Pulmonary artery endothelial cell (primary cell): ENCODE measurements at regions not wholly inside any gene's neighbourhood (a gene's known extent, or its start where the extent isn't known, plus 50 kb on each side); places are given as distances from the start of the nearest gene placed in this dataset.

ENCODE experiments used
- DNase-seq: peaks from one replicate; pipeline ENCODE4 v3.0.0-alpha.2; 2011; ENCODE audit warnings: low read depth, low spot score

DNA sequence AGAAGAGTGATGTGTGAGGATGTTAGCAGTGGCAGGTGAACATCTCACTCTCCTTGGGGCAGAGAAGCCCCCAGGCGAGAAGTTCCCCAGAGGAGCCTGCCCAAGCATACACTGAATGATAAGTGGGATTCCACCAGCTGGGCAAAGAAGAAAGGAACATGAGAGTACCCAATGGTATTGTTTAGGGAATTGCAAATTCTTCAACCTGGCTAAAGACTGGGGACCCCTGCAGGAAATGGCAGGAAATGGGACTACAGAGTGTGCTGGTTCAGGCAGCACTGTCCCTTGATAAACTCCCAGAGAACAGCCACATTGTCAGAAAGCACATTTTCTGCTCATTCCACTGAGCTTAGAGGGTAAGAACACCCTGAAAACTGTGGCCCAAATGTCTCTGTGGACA is 121.3 kb downstream of the RPS29 start:
- no peak for DNase-seq

DNA sequence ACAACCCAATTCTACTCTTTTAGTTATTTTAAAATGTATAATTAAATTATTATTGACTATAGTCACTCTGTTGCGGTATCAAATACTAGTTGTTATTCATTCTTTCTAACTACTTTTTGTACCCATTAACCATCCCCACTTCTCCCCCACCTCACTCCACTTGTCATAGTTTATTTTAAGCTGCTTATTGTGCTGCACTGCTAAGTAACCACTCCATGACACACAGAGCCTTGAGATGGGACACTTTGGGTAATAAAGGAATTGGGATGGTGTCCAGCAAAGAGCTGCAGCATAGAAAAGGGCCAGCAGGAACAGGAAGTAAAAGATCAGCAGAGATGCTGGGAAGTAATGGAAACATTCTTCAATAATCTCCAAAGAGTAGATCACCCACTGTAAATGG is 123.0 kb downstream of the RPS29 start:
- DNase-seq: no peak

DNA sequence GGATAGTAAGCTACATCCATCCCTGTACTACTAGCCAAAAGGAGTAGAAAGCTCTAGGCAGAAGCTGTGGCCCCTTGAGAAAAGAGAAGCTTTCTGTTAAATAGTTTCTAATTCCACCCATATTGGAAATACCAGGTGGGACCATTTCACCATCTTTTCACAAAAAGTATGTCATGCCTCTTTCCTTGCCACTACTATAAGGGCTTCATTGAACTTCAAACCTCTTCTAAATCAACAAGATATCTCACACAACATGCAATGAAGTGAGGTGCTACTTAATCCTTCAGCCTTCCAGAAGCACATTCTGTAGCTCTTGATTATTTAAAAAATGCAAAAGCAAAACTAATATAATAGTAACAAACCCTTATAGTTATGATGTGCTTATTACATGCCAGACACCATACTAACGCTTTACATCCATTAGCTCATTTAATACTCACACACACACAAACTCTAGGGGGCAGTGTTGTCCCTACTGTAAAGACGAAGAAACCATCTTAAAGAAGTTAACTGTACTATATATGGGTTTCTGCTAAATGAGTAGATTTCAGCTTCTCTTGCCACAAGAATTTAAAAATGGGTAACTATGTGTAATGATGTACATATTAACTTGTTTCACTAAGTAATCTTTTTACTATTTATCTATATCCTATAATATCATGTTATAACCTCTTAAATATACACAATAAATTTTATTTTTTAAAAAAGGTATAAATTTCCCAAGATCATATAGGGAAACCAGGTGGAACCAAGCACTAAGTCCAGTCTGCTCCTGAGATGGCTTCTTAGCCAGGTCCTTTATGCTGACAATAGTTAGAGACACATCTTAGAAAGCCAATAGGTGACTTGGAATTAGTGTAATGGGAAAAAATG is 124.4 kb downstream of the RPS29 start:
- DNase-seq: peak; percentile 35

DNA sequence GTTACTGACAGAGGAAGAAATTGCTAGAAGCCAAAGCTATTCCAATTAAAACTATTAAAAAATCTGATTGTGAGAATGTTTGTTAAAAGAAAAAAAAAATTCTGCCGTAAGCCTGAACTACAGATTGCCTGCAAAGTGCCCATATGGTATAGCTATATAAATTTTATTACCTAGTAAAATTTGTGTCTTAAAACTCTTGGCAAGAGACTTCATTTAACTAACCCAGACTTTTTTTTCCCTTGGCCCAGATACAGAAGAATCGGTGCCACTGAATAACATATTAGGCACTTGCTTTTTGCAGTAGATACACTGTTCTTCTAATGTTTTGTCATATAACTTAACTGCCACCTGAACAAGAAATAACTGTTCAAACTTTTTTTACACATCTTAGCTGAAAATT is 125.5 kb downstream of the RPS29 start:
- DNase-seq: no peak

DNA sequence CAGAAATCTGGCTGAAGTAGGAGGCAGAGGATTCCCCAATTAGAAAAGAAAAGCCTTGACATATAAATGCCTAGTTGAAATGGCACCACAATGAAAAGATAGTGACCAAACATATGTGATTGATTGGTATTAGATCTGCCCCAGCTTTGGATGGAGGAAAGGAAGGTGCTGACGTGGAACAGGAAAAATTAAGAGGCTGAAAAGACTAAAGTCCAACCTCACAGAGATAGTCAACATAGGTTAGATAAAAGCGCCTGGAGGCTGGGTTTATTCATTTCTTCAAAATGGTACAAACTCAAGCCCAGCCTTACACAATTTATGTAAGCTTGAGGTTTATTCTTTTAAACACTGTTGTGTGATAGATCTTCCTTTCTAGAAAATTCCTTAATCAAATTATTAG is 129.6 kb downstream of the RPS29 start:
- no peak for DNase-seq

DNA sequence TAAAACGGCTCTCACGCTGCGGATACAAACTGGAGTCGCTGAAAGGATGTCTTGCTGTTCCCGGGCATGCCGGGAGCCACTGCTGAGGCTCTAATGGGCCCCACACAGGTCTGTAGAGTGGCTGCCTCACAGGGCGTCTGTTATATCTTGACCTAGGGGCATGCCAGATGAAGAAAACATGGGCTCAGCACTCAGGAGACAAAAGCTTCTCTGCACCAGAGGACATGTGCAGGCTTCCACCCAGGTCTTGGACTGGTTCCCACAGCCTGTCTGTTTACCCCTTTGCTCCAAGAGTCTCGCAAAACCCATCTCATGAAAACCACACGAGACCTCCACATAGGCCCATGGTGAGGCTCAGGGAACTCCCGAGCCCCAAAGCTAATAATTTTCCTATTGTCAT is 134.2 kb downstream of the RPS29 start:
- DNase-seq: no peak

DNA sequence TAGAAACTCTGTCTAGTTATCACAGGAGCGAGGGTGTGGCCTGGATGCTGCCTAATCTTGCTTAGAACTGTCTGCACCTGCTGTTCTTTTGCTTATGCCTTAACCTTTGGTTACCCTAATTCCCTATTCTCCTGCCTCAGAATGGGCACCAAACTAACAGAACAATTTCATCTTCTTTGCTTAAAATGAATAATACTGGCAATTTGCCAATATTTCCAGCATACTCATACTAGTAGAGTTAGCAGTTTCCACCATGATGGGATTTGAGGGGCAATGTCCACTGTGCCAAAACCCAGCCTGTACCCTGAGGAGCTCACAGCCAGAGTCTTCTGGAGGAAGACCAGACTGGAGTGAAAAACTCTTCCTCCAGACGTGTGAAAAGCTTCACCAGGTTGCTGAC is 136.4 kb downstream of the RPS29 start:
- no peak for DNase-seq

DNA sequence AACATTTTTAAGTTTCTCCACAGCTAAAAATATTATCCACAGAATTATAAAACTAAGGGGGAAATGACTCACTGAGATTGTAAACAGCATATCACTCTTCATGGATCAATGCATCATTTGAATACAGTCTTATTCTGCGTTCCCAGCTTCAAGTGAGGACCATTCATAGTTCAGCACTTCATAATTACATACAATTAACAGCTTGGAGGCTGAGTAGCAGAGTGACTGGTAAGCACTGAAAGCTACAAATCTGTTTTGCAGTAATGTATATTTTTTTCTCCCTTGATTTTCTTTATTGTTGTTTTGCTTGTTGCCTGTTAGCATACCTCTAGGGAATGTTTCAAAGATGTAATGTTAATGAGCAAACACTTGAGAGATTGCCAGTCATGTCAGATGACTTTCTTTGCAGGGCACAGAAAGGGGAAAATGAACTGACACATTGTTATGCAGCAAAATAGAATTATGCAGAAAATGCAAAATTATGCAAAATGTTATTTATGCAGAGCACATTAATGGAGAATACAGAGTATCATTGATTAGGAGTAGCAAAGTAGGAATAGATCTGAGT is 138.6 kb downstream of the RPS29 start:
- DNase-seq: no peak

DNA sequence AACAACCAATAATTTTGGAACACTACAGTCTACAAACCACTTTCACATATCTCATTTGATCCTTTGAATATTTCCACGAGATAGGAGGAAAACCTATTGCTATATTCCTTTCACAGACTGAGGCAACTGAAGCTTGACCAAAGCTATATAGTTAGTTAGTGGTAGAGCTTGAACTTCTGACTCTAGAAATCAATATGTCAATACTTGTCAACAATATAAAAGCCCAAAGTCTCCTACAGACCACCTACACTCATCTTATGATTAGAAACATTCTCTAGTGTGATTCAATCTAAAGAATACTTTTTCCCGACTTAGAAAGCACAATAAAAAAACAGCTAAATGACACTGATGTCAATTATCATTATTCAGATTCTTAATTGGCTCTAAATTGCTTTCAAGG is 139.4 kb downstream of the RPS29 start:
- no peak for DNase-seq

DNA sequence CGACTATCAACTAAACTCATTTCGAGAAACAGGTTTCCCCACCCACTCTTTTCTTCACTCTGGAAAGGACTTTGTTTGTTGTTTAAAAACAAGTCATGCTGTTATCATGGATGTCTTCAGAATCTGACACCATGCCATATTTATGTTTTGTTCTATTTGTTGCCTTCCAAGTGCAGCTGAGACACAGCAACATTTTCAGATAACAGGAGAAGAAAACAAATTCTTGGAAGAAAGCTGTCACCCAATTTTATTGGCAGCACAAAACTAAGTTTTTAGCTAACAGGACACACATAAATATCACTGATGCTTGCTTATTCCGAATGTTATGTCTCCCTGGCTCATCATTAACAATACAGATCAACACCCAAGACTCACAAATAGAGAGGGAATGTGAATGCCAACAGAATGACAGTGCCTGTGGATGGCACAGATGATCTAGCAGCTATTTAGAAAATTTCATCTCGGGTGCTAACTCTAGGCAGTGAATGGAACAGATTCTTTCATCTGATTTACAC is 147.9 kb downstream of the RPS29 start:
- DNase-seq: no peak

DNA sequence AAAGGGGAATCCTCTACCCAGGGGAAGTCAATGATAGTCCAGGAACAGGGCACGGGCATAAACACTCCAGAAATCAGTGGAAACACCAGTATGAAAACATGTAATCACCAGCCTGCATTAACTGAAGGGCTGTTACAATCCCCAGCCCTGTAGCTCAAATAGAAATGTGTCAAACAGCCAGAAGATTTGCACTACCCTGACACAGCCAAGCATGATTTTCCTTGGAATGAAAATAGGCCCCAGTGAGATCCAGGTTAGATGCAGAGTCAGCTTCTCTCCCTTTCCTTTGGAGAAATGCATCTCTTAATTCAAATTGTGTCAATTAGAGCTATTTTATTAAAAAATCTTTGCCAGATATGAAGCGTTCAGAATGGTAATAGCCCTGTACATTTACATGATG is 158.1 kb downstream of the RPS29 start:
- no peak for DNase-seq

DNA sequence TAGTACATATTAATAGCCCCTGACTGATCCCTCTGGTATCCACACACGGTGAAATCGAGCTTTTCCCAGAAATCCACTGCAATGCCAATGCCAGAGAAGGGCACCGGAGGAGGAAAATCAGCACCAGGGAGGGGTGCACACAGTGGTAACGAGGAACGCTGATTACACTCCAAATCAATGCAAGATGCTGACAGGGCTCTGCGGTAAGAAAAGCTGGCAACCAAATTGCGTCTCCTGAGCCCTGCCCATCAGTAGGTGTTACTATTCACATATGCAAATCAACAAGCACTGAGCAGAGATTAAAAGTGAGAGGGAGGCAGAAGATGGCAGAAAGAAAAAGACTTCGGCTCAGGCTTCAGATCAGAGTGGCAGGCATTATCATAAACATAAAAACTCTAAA is 159.1 kb downstream of the RPS29 start:
- no peak for DNase-seq

DNA sequence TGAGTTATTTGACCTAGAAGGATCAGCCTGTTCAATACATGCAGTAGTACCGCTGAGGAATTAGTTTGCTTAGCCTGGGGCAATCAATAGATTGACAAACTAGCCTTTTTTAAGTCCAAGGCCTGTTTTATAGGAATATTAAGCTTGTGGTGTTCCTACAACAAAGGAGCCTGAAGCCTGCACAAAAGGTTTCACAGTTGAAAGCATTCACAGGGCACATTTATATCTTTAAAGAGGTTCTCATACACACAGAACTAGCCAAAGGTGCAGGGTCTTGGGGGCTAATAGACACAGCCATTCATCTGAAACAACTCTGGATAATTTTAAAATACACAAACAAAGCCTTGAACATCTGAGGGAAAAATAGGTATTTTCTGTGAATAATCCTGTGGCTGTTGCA is 160.3 kb downstream of the RPS29 start:
- no peak for DNase-seq

DNA sequence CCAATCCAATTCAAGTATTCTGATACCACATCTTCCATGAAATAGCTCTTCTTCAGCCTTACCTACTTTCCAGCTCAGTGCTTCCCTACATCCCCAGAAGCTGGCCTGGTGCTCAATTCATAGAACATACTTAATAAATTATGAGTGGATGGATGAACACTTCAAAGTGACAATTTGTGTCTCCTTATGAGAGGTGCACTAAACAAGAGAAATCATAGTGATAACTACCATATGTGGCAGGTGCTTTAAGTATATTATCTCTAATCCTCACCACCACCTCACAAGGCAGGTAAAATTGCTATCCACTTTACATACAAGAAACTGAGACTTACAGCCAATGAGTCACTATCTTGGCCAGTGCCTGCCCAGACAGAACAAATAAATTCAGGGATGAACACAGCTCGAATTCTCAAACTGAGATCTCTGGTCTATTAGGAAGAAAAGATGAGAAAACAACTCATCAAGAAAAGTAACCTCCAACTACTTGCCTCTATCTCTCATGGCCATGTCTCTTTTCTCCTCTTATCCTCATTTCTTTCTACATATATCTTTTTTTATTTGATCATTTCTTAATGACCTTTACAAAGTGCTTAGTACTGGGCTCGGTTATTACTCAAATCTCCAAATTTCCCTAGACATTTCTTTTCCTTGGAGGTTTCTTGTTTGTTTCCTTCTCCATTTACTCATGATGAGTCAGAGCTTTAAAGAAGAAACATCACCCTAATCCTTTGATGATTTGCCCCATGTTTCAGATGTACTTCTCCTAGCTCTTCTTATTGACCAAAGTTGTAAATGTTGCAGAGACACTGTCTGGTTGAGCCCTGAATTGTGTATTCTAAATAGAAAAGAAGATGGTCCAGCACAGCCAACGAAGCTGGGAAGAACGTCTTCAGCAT is 161.5 kb downstream of the RPS29 start:
- no peak for DNase-seq

DNA sequence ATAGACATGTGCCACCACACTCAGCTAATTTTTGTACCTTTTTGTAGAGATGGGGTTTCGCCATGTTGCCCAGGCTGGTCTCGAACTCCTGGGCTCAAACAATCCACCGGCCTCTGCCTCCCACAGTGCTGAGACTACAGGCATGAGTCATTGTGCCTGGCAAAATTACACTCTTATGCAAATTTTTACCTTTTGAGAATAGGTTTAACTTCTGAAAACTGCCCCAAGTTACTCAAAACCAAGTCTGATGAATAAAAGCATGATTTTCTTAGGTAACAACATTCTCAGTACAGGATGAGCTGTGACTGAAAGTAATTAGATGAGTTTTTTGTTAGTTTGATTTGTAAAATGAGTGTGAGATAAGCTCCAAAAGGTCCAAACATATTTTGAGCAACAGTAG is 166.0 kb downstream of the RPS29 start:
- no peak for DNase-seq

DNA sequence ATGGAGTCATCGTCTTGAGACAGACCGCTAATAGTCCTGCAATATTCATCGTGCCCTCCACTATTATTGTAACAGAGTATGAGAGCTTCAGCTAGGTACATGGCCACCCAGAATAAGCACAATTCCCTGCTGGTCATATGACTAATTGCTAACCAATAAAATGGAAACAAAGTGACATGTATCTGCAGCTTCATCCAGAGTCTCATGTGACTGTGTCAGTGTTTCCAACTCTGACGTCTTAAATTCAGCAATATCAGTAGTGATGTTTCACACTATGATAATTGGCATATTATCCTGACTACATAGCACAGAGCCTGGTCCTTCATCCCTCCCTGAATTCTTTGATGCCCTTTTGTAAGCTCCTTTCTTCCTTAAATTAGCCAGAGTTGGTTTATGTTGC is 167.4 kb downstream of the RPS29 start:
- no peak for DNase-seq

DNA sequence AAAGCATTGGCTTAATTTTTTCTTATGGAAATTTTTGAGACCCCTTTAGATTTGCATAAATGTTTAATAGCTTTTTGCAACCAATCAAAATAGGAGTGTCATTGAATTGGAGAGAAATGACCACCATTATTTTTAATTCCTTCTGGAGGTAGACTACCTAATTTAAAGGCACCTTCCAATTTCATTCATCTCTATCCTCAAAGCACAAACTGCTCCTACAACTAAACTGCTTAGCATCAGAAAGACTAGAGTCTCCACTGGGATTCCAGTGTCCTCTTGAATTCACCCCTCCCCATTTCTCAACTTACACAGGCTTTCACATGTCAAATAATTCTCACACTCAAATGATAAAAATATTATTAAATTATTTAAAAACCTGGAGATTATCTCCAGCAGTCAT is 168.4 kb downstream of the RPS29 start:
- no peak for DNase-seq

DNA sequence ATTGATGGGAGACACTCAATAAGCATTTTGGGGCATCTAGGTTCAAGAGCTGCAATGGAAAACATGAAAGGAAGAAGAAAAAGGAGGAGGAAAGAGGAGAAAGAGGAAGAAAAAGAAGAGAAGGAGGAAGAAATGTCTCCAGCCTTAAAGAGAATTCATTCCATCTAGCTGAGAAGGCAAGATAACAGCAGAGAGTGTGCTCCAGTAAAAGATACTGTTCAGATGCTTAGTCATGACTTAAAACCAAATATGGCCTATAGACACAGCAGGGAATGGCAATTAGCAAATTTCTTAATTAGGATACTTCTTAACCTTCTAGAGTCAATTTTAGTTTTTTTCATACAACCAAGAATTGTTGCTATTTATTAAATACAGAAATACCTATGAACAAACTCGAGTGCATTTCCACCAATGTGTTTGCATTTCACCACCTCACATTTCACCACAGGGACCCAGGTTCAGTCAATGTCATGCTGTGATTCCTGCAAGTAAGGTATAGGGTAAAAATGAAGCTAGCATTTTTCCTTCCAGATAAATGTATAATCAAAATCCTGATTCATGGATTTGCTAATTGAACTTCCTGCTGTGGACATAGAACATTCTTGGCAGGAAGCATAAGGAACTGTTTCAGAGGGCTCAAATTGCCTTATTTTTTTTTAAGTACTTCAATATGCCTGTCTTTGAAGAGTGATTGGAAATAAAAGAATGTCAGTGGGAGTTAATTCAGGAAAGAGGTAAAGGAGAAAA is 177.8 kb downstream of the RPS29 start:
- DNase-seq: no peak

DNA sequence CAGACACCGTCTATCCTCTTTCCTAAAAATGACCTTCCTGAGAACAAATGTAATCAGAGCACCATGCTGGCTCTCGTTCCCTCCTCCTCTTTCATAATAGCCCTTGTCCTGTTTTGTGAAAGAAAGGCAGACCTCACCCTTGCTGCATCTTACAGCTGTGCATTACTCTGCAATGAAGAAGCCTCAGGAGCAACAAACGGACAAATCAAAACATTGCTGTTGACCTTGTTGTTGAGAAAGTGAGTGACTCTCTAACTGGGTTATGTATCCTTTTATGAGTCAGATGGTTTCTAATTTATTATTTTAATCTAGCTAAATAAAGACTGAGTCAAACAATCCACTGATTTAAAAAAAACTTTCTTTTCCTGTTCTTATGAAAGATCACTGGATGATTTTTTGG is 180.9 kb downstream of the RPS29 start:
- DNase-seq: no peak

DNA sequence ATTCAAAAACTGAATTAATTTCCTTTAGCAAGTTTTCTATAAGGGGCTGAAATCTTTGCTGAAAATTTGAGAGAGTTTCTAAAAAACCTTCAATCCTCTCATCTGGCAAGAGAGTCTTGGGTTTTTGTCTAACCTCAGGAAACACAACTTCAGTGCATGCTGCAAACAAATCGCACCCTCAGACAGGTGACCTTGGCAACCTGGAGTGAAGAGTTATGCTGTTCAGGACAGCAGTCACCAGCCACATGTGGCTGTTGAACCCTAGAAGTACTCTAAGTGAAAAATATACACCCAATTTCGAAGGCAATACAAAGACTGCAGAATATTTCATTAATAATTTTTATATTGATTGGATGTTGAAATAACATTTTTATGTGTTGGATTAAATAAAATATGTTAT is 184.8 kb downstream of the RPS29 start:
- no peak for DNase-seq

DNA sequence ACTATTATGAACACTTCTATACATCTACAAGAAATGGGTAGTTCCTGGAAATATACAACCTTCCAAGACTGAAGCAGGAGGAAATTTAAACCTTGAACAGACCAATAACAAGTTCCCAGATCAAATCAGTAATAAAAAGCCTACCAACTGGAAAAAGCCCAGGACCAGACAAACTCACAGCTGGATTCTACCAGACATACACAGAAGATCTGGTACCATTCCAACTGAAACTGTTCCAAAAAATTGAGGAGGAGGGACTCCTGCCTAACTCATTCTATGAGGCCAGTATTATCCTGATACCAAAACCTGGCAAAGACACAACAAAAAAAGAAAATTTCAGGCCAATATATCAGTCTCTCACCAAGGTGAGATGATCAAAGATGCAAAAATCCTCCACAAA is 189.4 kb downstream of the RPS29 start:
- DNase-seq: no peak
